ENCODE measurements at regions not wholly inside any gene's neighbourhood (a gene's known extent, or its start where the extent isn't known, plus 50 kb on each side); places are given as distances from the start of the nearest gene placed in this dataset.

- no peak for TF ChIP-seq CTCF (IDR thresholded peaks at IDR 0.05; ENCODE audit: low read depth, low read length)
- H3K4me1 ChIP-seq (ENCODE audit: low read depth): no peaks in the 10 kb centered on the region
- H3K27me3 ChIP-seq: no peaks in the 10 kb centered on the region
- H3K27ac ChIP-seq: no peak overlapping the region
- DNase-seq (ENCODE audit: low read depth in 1 of 2, low spot score in 1 of 2): no peak
- no peaks in the 10 kb centered on the region for H3K36me3 ChIP-seq
- H3K4me3 ChIP-seq: no peak overlapping the region
- H3K9me3 ChIP-seq (ENCODE audit: low read depth): no peaks in the 10 kb centered on the region
Observed at GRCh38 chr2:7954234-7954633, 727.6 kb upstream of the ID2 start.

- no peaks in the 10 kb centered on the region for H3K9me3 ChIP-seq (ENCODE audit: low read depth)
- H3K4me1 ChIP-seq (ENCODE audit: low read depth): no peaks in the 10 kb centered on the region
- H3K27ac ChIP-seq: peak overlapping the region; percentile 7
- TF ChIP-seq CTCF (IDR thresholded peaks at IDR 0.05; ENCODE audit: low read depth, low read length): no peak
- no peaks in the 10 kb centered on the region for H3K36me3 ChIP-seq
- peak in 1 of 2 donors; percentile 8 for DNase-seq (ENCODE audit: low read depth in 1 of 2, low spot score in 1 of 2)
- H3K4me3 ChIP-seq: no peak overlapping the region
- no peaks in the 10 kb centered on the region for H3K27me3 ChIP-seq
Observed at GRCh38 chr2:7956126-7956689, 725.6 kb upstream of the ID2 start.

GRCh38 chr2:7961550-7961949 lies 720.3 kb upstream of the ID2 start:
- Histone ChIP-seq H3K27me3 (no peaks in the 10 kb centered on the region), H3K27ac (no peak overlapping the region), H3K4me1 (ENCODE audit: low read depth) (no peaks in the 10 kb centered on the region), H3K36me3 (no peaks in the 10 kb centered on the region), H3K4me3 (no peak overlapping the region), H3K9me3 (ENCODE audit: low read depth) (no peaks in the 10 kb centered on the region)
- no peak for TF ChIP-seq CTCF (IDR thresholded peaks at IDR 0.05; ENCODE audit: low read depth, low read length)
- DNase-seq (ENCODE audit: low read depth in 1 of 2, low spot score in 1 of 2): no peak

- Histone ChIP-seq H3K4me1 (ENCODE audit: low read depth) (no peaks in the 10 kb centered on the region), H3K27ac (no peak overlapping the region), H3K9me3 (ENCODE audit: low read depth) (no peaks in the 10 kb centered on the region), H3K27me3 (no peaks in the 10 kb centered on the region), H3K4me3 (no peak overlapping the region), H3K36me3 (no peaks in the 10 kb centered on the region)
- no peak for TF ChIP-seq CTCF (IDR thresholded peaks at IDR 0.05; ENCODE audit: low read depth, low read length)
- DNase-seq (ENCODE audit: low read depth in 1 of 2, low spot score in 1 of 2): no peak
Observed at GRCh38 chr2:7962161-7962560, 719.7 kb upstream of the ID2 start.

- H3K9me3 ChIP-seq (ENCODE audit: low read depth): no peaks in the 10 kb centered on the region
- DNase-seq (ENCODE audit: low read depth in 1 of 2, low spot score in 1 of 2): no peak
- no peak for TF ChIP-seq CTCF (IDR thresholded peaks at IDR 0.05; ENCODE audit: low read depth, low read length)
- no peaks in the 10 kb centered on the region for H3K36me3 ChIP-seq
- H3K4me1 ChIP-seq (ENCODE audit: low read depth): no peaks in the 10 kb centered on the region
- H3K27ac ChIP-seq: no peak overlapping the region
- no peaks in the 10 kb centered on the region for H3K27me3 ChIP-seq
- H3K4me3 ChIP-seq: no peak overlapping the region
Observed at GRCh38 chr2:7963787-7964186, 718.1 kb upstream of the ID2 start.

- Histone ChIP-seq H3K27me3 (no peaks in the 10 kb centered on the region), H3K27ac (no peak overlapping the region), H3K9me3 (ENCODE audit: low read depth) (no peaks in the 10 kb centered on the region), H3K36me3 (no peaks in the 10 kb centered on the region), H3K4me3 (no peak overlapping the region), H3K4me1 (ENCODE audit: low read depth) (no peaks in the 10 kb centered on the region)
- DNase-seq (ENCODE audit: low read depth in 1 of 2, low spot score in 1 of 2): no peak
- TF ChIP-seq CTCF (IDR thresholded peaks at IDR 0.05; ENCODE audit: low read depth, low read length): no peak
Observed at GRCh38 chr2:7966032-7966431, 715.8 kb upstream of the ID2 start.
